GM19438 (cell line): ENCODE measurements at regions not wholly inside any gene's neighbourhood (a gene's known extent, or its start where the extent isn't known, plus 50 kb on each side); places are given as distances from the start of the nearest gene placed in this dataset.

ENCODE experiments used
- ATAC-seq: cut with Tn5 transposase; IDR thresholded peaks from one replicate; pipeline ENCODE4 v1.9.1; 2021; ENCODE audit warnings: low read depth; ENCODE audit not compliant: unreplicated experiment

GRCh38 chr7:131231381-131232220, 96.1 kb upstream of the MKLN1 start:
- peak; percentile 75 for ATAC-seq

- ATAC-seq: no peak
These were observed 94.9 kb upstream of the MKLN1 start for GRCh38 chr7:131232768-131233167.

GRCh38 chr7:131233193-131233592, 94.5 kb upstream of the MKLN1 start:
- ATAC-seq: no peak

GRCh38 chr7:131234719-131235488, 92.8 kb upstream of the MKLN1 start:
- ATAC-seq: no peak

GRCh38 chr7:131235489-131236317, 92.0 kb upstream of the MKLN1 start:
- ATAC-seq: no peak

- no peak for ATAC-seq
These were observed 91.4 kb upstream of the MKLN1 start for GRCh38 chr7:131236318-131236672.

- no peak for ATAC-seq
These were observed 89.2 kb upstream of the MKLN1 start for GRCh38 chr7:131238347-131238931.

- no peak for ATAC-seq
These were observed 86.3 kb upstream of the MKLN1 start for GRCh38 chr7:131241386-131241785.

GRCh38 chr7:131242123-131242650, 85.5 kb upstream of the MKLN1 start:
- no peak for ATAC-seq

- ATAC-seq: no peak
These were observed 83.3 kb upstream of the MKLN1 start for GRCh38 chr7:131244259-131244852.

- ATAC-seq: no peak
These were observed 78.7 kb upstream of the MKLN1 start for GRCh38 chr7:131249003-131249402.

- no peak for ATAC-seq
These were observed 78.2 kb upstream of the MKLN1 start for GRCh38 chr7:131249483-131249882.

- no peak for ATAC-seq
These were observed 77.3 kb upstream of the MKLN1 start for GRCh38 chr7:131250331-131250730.

GRCh38 chr7:131251371-131251770, 76.3 kb upstream of the MKLN1 start:
- ATAC-seq: no peak

GRCh38 chr7:131252976-131253375, 74.7 kb upstream of the MKLN1 start:
- ATAC-seq: no peak

GRCh38 chr7:131254211-131254610, 73.5 kb upstream of the MKLN1 start:
- ATAC-seq: no peak

GRCh38 chr7:131255242-131255641, 72.4 kb upstream of the MKLN1 start:
- no peak for ATAC-seq

- no peak for ATAC-seq
These were observed 66.1 kb upstream of the MKLN1 start for GRCh38 chr7:131261476-131261994.

- ATAC-seq: no peak
These were observed 62.4 kb upstream of the MKLN1 start for GRCh38 chr7:131265227-131265626.

- ATAC-seq: no peak
These were observed 60.0 kb upstream of the MKLN1 start for GRCh38 chr7:131267631-131268030.
